Thyroid gland (tissue), 4 donors: ENCODE measurements at regions not wholly inside any gene's neighbourhood (a gene's known extent, or its start where the extent isn't known, plus 50 kb on each side); places are given as distances from the start of the nearest gene placed in this dataset.

ENCODE experiments used
- DNase-seq, 2 donors: peaks; one replicate each; pipeline ENCODE4 v3.0.0-alpha.2; 2019
- H3K27ac ChIP-seq, 3 donors: fragments of 200-600 bp; sonication (generic); 1 replicate in 2 of 3; 2 replicates in 1 of 3; pipeline ENCODE4 v1.5.1; 2016 to 2019; ENCODE audit warnings: mild to moderate bottlenecking in 1 of 3, moderate library complexity in 1 of 3
- H3K27me3 ChIP-seq: fragments of 200-600 bp; sonication (generic); one replicate; pipeline ENCODE4 v1.5.1; 2019
- H3K36me3 ChIP-seq, 2 donors: fragments of 200-600 bp; sonication (generic); one replicate each; pipeline ENCODE4 v1.5.1; 2016 to 2019
- H3K4me1 ChIP-seq, 2 donors: fragments of 200-600 bp; sonication (generic); one replicate each; pipeline ENCODE4 v1.5.1; 2017 to 2019
- H3K4me3 ChIP-seq, 3 donors: fragments of 200-600 bp; sonication (generic); replicated peaks in 1 of 3; 1 replicate in 2 of 3; 2 replicates in 1 of 3; pipeline ENCODE4 v1.5.1; 2016; ENCODE audit warnings: mild to moderate bottlenecking in 1 of 3
- H3K9me3 ChIP-seq: fragments of 200-600 bp; sonication (generic); one replicate; pipeline ENCODE4 v1.5.1; 2017
- POLR2A ChIP-seq, 2 donors: fragments of 450-650 bp; IDR thresholded peaks; one replicate each; pipeline ENCODE4 v1.6.1; 2017; ENCODE audit warnings: antibody characterized with exemption in 2 of 2, mild to moderate bottlenecking in 2 of 2, moderate library complexity in 1 of 2
- WGBS, 2 donors: methylation state at CpG; one replicate each; pipeline ENCODE4 v1.1.5; 2017; 5-methylcytosine and 5-hydroxymethylcytosine counted together
- intact Hi-C: fragments of 100-400 bp; cut with DNase I; formaldehyde crosslinking; loops from one replicate; pipeline ENCODE4 v1.15.1; 2023
- TF ChIP-seq, protein P1 (sequence below), 6 experiments: fragments of 200-600 bp in 3 of 6; fragments of 450-650 bp in 3 of 6; sonication (generic) in 3 of 6; IDR thresholded peaks; one replicate each; pipeline ENCODE4 v1.5.1; 2016 to 2019; ENCODE audit warnings: antibody characterized with exemption in 6 of 6, mild to moderate bottlenecking in 2 of 6, inconsistent platforms in 1 of 6, moderate library complexity in 1 of 6

DNA sequence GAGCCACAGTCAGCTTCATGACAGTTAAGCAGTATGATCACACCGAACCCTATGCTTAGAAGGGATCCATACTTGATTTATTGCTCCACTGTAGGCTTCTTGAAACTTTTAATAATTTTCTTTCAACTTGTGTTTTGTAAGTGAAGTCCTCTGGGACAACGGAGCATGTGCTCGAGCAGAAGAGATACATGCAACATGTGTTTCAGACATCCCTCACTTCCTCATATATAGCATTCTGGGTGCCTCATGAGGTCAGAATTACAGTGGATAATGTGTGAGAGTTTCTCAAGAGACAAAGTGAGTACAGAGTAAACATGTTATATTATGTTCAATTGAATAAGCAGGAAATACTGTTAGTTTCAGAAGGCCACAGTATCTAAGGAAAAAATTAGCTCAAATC, 893.2 kb downstream of the FAT4 start:
- Histone ChIP-seq H3K9me3 (no peaks in the 10 kb centered on the region), H3K4me1 (no peaks in the 10 kb centered on the region)
- intact Hi-C loops, result no loop called here

DNA sequence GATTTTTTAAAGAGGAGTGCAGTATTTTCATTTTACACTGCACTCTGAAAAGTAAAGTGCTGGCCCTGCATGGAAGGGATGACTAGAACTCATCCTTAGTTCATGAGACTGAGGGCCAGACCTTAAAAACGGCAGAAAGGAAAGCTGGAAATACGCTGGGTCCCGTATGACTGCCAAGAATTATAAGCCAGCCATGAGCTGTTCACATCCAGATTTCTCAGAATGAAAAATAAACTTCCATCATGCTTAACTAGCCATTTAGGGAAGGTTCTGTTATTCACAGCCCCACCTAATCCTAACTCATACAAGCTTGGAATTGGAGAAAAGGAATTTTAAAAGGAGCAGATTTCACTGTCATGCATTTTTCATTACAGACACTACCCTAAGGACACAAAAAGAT, 894.4 kb downstream of the FAT4 start:
- Histone ChIP-seq H3K36me3 (no peaks in the 10 kb centered on the region), H3K27me3 (no peaks in the 10 kb centered on the region), H3K4me1 (no peaks in the 10 kb centered on the region), H3K9me3 (no peaks in the 10 kb centered on the region), H3K4me3 (no peak overlapping the region), H3K27ac (no peak overlapping the region)
- intact Hi-C loops, result no loop called here
- TF ChIP-seq POLR2A (IDR thresholded peaks at IDR 0.05), result no peak
- TF ChIP-seq, protein P1, sequence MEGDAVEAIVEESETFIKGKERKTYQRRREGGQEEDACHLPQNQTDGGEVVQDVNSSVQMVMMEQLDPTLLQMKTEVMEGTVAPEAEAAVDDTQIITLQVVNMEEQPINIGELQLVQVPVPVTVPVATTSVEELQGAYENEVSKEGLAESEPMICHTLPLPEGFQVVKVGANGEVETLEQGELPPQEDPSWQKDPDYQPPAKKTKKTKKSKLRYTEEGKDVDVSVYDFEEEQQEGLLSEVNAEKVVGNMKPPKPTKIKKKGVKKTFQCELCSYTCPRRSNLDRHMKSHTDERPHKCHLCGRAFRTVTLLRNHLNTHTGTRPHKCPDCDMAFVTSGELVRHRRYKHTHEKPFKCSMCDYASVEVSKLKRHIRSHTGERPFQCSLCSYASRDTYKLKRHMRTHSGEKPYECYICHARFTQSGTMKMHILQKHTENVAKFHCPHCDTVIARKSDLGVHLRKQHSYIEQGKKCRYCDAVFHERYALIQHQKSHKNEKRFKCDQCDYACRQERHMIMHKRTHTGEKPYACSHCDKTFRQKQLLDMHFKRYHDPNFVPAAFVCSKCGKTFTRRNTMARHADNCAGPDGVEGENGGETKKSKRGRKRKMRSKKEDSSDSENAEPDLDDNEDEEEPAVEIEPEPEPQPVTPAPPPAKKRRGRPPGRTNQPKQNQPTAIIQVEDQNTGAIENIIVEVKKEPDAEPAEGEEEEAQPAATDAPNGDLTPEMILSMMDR (IDR thresholded peaks at IDR 0.05), result no peak
- WGBS, 2 donors, result 61 to 65% methylated on average over 3 of the region's 3 CpGs
- DNase-seq, result no peak

More for the DNA sequence above, 893.2 kb downstream of the FAT4 start:
- no peak for DNase-seq
- Histone ChIP-seq H3K27ac (no peak overlapping the region), H3K4me3 (no peak overlapping the region), H3K36me3 (no peaks in the 10 kb centered on the region), H3K27me3 (no peaks in the 10 kb centered on the region)
- 95% methylated on average over 3 of the region's 3 CpGs for WGBS, 2 donors
- TF ChIP-seq POLR2A (IDR thresholded peaks at IDR 0.05), result no peak
- TF ChIP-seq, protein P1 (IDR thresholded peaks at IDR 0.05), result no peak

DNA sequence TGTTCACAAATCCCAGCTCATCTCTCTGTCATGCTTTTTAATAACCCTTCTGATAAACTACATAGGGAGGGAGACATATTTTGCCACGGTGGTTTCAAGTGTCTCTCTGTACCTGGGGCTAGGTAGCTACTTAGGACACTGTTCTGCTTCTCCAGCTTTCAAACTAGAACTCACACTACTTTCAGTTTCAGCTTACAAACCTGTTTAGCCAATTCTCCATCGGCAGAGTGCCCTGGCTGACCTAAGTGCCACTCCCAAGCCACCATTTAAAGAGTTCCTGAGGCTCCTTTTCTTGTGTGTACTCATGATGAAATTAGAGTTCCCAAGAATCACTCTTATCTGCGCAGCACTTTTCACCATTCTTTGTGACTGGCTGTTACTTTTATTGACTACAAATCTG, 899.2 kb downstream of the FAT4 start:
- H3K36me3 ChIP-seq, result no peaks in the 10 kb centered on the region
- 56 to 72% methylated on average over 3 of the region's 3 CpGs for WGBS, 2 donors
- H3K27ac ChIP-seq, result no peak overlapping the region
- peak; percentile 15 to 46 for DNase-seq
- no peaks in the 10 kb centered on the region for H3K27me3 ChIP-seq
- H3K4me1 ChIP-seq, result no peaks in the 10 kb centered on the region
- intact Hi-C loops, result no loop called here
- H3K9me3 ChIP-seq, result no peaks in the 10 kb centered on the region
- TF ChIP-seq POLR2A (IDR thresholded peaks at IDR 0.05), result no peak
- TF ChIP-seq, protein P1 (IDR thresholded peaks at IDR 0.05), result no peak
- H3K4me3 ChIP-seq, result no peak overlapping the region

DNA sequence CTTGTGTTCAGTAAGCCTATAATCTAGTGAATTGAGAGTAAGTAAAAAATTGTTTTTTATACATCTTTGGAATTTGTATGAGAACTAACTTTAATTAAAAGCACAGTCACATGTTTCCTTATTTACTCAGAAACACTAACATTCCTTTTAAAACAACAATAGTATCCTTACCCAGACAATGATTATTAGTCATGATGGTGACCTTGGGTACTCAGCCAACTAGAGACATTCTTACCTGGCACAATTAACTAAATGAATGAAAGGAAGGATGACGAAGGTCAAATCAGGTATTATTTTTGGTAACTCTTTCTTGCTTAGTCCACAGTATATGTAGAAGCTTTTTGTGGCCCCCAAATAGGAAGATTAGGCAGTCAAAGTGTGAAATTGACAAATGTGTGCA, 901.0 kb downstream of the FAT4 start:
- TF ChIP-seq POLR2A (IDR thresholded peaks at IDR 0.05), result no peak
- TF ChIP-seq, protein P1 (IDR thresholded peaks at IDR 0.05), result no peak
- Histone ChIP-seq H3K36me3 (no peaks in the 10 kb centered on the region), H3K27ac (no peak overlapping the region), H3K4me1 (no peaks in the 10 kb centered on the region), H3K27me3 (no peaks in the 10 kb centered on the region), H3K9me3 (no peaks in the 10 kb centered on the region), H3K4me3 (no peak overlapping the region)
- intact Hi-C loops, result no loop called here
- 68 to 79% methylated on average over 1 of the region's 1 CpG for WGBS, 2 donors
- DNase-seq, result no peak

- no peaks in the 10 kb centered on the region for H3K4me1 ChIP-seq
- H3K9me3 ChIP-seq, result no peaks in the 10 kb centered on the region
- no peak overlapping the region for H3K27ac ChIP-seq
- DNase-seq, result no peak
- intact Hi-C loops, result no loop called here
- H3K4me3 ChIP-seq, result no peak overlapping the region
- TF ChIP-seq, protein P1 (IDR thresholded peaks at IDR 0.05), result no peak
- TF ChIP-seq POLR2A (IDR thresholded peaks at IDR 0.05), result no peak
- H3K27me3 ChIP-seq, result no peaks in the 10 kb centered on the region
- no peaks in the 10 kb centered on the region for H3K36me3 ChIP-seq
These were observed 901.9 kb downstream of the FAT4 start for GRCh38 chr4:126216611-126217010.
